SH-SY5Y (cell line): ENCODE measurements at regions not wholly inside any gene's neighbourhood (a gene's known extent, or its start where the extent isn't known, plus 50 kb on each side); places are given as distances from the start of the nearest gene placed in this dataset.

Experiments used
- GATA2 ChIP-seq: IDR thresholded peaks from 2 replicates; pipeline ENCODE4 v1.6.1; 2011; ENCODE audit warnings: mild to moderate bottlenecking, low read depth, low read length
- GATA3 ChIP-seq: IDR thresholded peaks from 2 replicates; pipeline ENCODE4 v1.6.1; 2011; ENCODE audit warnings: low read depth, mild to moderate bottlenecking, low read length, moderate library complexity

- TF ChIP-seq GATA3: no peak
- no peak for TF ChIP-seq GATA2
Observed at GRCh38 chr5:109929376-109929775, 239.6 kb downstream of the MAN2A1 start.
